Chondrocyte (in vitro differentiated cells): ENCODE measurements at regions not wholly inside any gene's neighbourhood (a gene's known extent, or its start where the extent isn't known, plus 50 kb on each side); places are given as distances from the start of the nearest gene placed in this dataset.

Source experiments
- DNase-seq: peaks from one replicate; pipeline ENCODE4 v3.0.0; 2021; ENCODE audit warnings: mixed read lengths, low spot score
- H3K27ac Mint-ChIP-seq: one replicate; pipeline ENCODE4 v1.8.0; 2021; ENCODE audit warnings: mild to moderate bottlenecking, moderate library complexity, mixed read lengths; ENCODE audit not compliant: unreplicated experiment
- H3K27me3 Mint-ChIP-seq: 2 replicates; pipeline ENCODE4 v1.8.0; 2021; ENCODE audit warnings: low read depth, mixed read lengths
- H3K36me3 Mint-ChIP-seq: 2 replicates; pipeline ENCODE4 v1.8.0; 2021; ENCODE audit warnings: low read depth, mixed read lengths
- H3K4me1 Mint-ChIP-seq: 2 replicates; pipeline ENCODE4 v1.8.0; 2021; ENCODE audit warnings: low read depth, mild to moderate bottlenecking, mixed read lengths
- H3K4me3 Mint-ChIP-seq: one replicate; pipeline ENCODE4 v1.8.0; 2021; ENCODE audit warnings: mild to moderate bottlenecking, moderate library complexity, mixed read lengths; ENCODE audit not compliant: unreplicated experiment
- H3K9me3 Mint-ChIP-seq: 2 replicates; pipeline ENCODE4 v1.8.0; 2021; ENCODE audit warnings: low read depth, mixed read lengths
- CTCF ChIP-seq: fragments of 200-600 bp; sonication (generic); IDR thresholded peaks from 2 replicates; pipeline ENCODE4 v1.5.0; 2021; ENCODE audit warnings: antibody characterized with exemption, mild to moderate bottlenecking, moderate library complexity

- peaks cover 3% of the 10 kb centered on the region for H3K27me3 Mint-ChIP-seq
- H3K9me3 Mint-ChIP-seq: peaks cover 5% of the 10 kb centered on the region
- TF ChIP-seq CTCF: peak; percentile 26
- no peaks in the 10 kb centered on the region for H3K4me1 Mint-ChIP-seq
- no peak overlapping the region for H3K4me3 Mint-ChIP-seq
- no peak for DNase-seq
- no peak overlapping the region for H3K27ac Mint-ChIP-seq
- H3K36me3 Mint-ChIP-seq: no peaks in the 10 kb centered on the region
Measured at GRCh38 chr9:88920645-88921044, 70.6 kb upstream of the S1PR3 start.

GRCh38 chr9:88922091-88922490, 69.2 kb upstream of the S1PR3 start:
- no peak for DNase-seq
- Mint-ChIP-seq H3K4me1 (no peaks in the 10 kb centered on the region), H3K9me3 (peaks cover 5% of the 10 kb centered on the region), H3K36me3 (no peaks in the 10 kb centered on the region), H3K4me3 (no peak overlapping the region), H3K27ac (no peak overlapping the region), H3K27me3 (peaks cover 5% of the 10 kb centered on the region)
- no peak for TF ChIP-seq CTCF

- no peaks in the 10 kb centered on the region for H3K4me1 Mint-ChIP-seq
- H3K9me3 Mint-ChIP-seq: peaks cover 5% of the 10 kb centered on the region
- H3K27me3 Mint-ChIP-seq: peaks cover 5% of the 10 kb centered on the region
- TF ChIP-seq CTCF: no peak
- H3K4me3 Mint-ChIP-seq: no peak overlapping the region
- no peak for DNase-seq
- no peak overlapping the region for H3K27ac Mint-ChIP-seq
- H3K36me3 Mint-ChIP-seq: no peaks in the 10 kb centered on the region
Measured at GRCh38 chr9:88923092-88923491, 68.2 kb upstream of the S1PR3 start.

- TF ChIP-seq CTCF: no peak
- Mint-ChIP-seq H3K36me3 (no peaks in the 10 kb centered on the region), H3K27me3 (peaks cover 5% of the 10 kb centered on the region), H3K4me3 (no peak overlapping the region), H3K27ac (no peak overlapping the region), H3K4me1 (no peaks in the 10 kb centered on the region), H3K9me3 (peaks cover 5% of the 10 kb centered on the region)
- DNase-seq: no peak
Measured at GRCh38 chr9:88923653-88924288, 67.5 kb upstream of the S1PR3 start.

GRCh38 chr9:88925481-88925880, 65.8 kb upstream of the S1PR3 start:
- TF ChIP-seq CTCF: no peak
- Mint-ChIP-seq H3K4me3 (no peak overlapping the region), H3K27me3 (peaks cover 5% of the 10 kb centered on the region), H3K9me3 (peaks cover 2% of the 10 kb centered on the region), H3K4me1 (no peaks in the 10 kb centered on the region), H3K36me3 (no peaks in the 10 kb centered on the region), H3K27ac (no peak overlapping the region)
- no peak for DNase-seq
